NCI-H2227 (cell line): ENCODE measurements at regions not wholly inside any gene's neighbourhood (a gene's known extent, or its start where the extent isn't known, plus 50 kb on each side); places are given as distances from the start of the nearest gene placed in this dataset.
A peak's percentile ranks its signal among the peaks of the same experiment; 100 is the strongest.
"Not testable (repeated sequence)": the region's sequence is repeated elsewhere in the genome, so short reads cannot be mapped to it uniquely, and the experiment has no call there.

Experiments
- DNase-seq: peaks from one replicate; lab custom pipeline; 2025; ENCODE audit not compliant: unreplicated experiment; lab: John Stamatoyannopoulos, UW

GRCh38 chrX:858542-859078 is 228.0 kb downstream of the SHOX start:
- no peak for DNase-seq

DNA sequence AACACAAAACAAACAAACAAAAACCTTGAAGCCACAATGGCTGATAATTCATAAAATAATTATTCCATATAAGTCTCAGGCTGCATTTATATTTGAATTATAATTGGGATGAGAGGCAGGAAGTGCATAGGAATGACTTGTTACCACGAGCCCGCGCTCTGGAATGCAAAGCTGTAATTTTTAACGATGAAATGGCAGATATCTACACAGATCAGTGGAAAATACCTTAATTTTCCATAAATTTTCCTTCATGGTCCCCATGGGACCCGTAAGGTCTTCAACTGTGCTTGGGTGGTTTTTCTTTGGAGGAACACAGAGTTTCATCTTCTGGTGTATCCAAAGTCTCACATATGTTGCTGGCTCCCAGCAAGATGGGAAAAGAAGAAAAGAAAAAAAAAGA is 226.8 kb downstream of the SHOX start:
- no peak for DNase-seq

DNA sequence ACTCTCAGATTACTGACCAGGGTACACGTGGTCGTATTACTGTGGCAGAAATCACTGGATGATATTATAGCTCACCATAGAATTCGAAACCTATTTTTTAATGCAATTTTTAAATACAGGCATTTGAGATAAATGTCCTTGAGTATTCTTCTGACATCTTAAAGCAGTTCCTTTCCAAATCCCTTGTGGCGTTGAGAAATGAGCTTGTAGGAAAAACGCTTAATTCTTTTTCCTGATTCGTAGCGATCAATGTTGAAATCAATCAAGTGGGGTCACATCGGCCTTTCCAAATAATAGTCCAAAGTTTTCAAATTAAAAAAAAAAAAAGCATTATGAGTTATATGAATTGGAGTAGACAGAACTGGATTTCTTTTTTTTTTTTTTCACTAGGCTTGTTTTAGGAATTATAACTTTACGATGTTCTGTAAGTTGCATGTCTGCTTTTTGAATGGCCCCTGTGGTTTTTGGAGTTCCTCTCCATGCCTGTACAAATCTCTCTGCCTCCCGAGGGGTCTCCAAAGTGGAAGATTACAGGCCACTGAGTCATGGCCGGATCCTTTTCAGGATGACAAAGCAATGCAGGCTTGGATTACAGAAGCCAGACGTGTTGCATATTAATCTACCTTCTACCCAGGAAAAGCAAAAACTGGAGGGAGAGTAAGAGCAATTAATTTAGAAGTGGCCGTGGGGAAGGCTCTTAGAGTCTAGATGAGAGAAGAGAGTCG is 226.1 kb downstream of the SHOX start:
- no peak for DNase-seq

- DNase-seq: no peak
Observed at GRCh38 chrX:853304-853703, 222.7 kb downstream of the SHOX start.

GRCh38 chrX:850471-850916 is 219.9 kb downstream of the SHOX start:
- DNase-seq: no peak

- DNase-seq: no peak
Observed at GRCh38 chrX:848386-848785, 217.8 kb downstream of the SHOX start.

DNA sequence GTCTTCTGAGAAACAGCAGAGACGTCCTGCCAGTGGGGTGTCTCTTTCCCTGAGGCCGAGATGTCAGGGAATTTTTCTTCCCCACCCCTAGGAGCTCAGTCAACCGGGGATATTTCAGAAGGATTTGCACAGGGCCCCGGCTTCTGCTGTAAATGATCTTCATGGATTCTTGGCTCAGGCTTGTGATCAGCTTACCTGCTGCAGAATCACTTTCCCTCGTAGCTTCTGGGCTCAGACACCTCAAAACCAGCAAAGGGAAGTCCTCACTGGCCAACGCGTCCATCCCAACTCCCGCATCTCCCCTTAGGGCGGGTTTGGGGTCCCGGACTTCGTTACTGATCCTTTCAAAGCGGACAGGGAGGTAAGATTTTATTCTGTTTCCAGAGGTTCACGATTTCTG is 212.7 kb downstream of the SHOX start:
- DNase-seq: no peak

GRCh38 chrX:840556-840955 is 210.0 kb downstream of the SHOX start:
- DNase-seq: no peak

- DNase-seq: not testable (repeated sequence)
Observed at GRCh38 chrX:838666-839065, 208.1 kb downstream of the SHOX start.

DNA sequence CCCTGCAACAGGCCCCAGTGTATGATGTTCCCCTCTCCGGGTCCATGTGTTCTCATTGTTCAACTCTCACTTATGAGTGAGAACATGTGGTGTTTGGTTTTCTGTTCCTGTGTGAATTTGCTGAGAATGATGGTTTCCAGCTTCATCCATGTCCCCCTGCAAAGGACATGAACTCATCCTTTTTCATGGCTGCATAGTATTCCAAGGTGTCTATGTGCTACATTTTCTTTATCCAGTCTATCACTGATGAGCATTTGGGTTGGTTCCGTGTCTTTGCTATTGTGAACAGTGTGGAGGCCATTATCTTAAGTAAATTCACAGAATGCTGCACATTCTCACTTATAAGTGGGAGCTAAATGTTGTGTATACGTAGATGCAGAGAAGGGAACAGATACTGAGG is 205.3 kb downstream of the SHOX start:
- not testable (repeated sequence) for DNase-seq

GRCh38 chrX:830532-830931 is 199.9 kb downstream of the SHOX start:
- DNase-seq: no peak

GRCh38 chrX:829145-829544 is 198.6 kb downstream of the SHOX start:
- no peak for DNase-seq

DNA sequence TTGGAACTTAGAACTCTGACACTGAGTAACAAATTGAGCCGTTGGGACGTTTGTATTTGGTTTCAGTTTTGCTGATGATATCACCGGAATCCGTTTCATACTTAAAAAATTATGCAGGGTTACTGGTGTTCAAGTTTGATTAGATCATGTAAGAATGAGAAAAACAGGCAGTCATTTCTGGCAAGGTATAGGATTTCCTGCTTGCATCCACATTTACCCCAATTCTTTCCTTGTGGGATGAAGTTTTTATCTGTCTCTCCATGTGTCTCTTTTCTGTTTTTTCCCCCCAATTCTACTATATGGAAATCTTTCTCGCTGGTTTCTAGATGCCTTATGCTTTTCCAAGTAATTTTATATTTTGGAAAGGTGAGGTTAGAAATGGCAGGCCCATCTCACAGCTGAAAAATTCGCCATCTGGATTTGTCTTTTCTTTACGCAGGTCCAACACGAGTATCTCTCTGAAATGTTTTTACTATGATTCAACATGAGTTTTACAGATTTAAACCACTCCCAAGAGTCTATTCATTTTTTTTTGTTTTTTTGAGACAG is 197.9 kb downstream of the SHOX start:
- DNase-seq: no peak

DNA sequence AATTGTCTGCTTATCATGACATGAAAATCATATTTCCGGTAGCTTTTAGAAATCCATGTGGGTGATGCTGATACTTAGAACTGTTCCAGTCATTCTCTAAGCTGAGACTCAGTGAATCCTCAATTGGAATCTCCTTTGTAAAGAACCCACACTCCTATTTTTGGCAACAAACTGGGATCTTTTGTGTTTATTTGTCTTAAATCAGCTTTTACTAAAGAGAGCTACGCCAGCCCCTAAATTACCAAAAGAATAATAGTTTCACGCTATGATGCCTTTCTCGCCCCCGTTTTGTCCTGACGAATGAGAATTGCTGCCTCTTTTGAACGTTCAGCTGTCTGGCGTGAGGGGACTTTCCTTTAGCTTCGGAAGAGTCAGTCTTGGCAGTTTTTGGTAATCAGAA is 195.9 kb downstream of the SHOX start:
- no peak for DNase-seq

DNA sequence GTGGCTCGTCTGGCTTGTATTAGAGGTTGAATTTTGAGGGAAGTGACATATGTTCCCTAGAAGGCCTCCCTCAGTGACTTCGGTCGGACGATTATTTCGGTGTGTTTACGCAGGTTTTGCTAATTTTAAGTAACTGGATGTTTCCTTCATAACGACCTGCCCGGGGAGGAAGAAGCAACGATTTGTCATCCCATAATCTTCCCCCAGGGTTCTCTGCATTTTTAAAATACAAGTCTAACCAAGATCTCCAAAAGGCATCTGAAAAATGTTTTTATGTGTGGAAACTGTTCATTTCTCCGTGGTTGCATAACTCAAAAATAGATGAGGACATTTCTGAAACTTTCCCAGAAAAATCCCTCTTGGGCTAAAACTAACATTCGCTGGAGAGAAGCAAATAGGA is 195.4 kb downstream of the SHOX start:
- no peak for DNase-seq

DNA sequence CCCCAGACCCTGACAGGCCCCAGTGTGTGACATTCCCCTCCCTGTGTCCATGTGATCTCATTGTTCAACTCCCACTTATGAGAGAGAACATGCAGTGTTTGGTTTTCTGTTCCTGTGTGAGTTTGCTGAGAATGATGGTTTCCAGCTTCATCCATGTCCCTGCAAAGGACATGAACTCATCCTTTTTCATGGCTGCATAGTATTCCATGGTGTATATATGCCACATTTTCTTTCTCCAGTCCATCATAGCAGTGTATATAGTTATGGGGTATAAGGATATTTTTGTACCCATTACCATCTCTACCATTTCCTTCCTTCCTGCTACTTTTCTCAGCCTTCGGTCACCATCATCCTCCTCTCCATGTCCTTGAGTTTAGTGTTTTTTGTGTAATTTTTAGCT is 192.5 kb downstream of the SHOX start:
- not testable (repeated sequence) for DNase-seq

GRCh38 chrX:821327-822107 is 190.9 kb downstream of the SHOX start:
- DNase-seq: no peak

DNA sequence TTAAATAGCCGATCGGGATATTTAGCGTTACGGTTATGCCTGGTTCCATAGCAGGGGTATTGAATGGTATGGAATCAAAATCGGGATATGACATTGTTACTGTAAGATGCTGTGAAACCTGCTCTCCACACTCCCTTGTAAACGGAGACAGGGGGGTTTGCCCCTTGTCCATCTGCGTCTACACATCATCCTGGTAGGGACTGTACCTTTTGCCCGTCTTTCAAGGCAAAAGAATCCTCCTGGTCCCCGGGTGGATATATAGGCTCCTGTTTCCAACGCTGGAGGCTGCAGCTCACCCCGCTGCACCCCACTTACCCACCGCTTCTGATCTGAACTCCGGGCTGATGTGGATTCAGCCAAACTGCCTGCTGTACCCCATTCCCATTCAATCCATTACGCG is 189.1 kb downstream of the SHOX start:
- DNase-seq: no peak

DNA sequence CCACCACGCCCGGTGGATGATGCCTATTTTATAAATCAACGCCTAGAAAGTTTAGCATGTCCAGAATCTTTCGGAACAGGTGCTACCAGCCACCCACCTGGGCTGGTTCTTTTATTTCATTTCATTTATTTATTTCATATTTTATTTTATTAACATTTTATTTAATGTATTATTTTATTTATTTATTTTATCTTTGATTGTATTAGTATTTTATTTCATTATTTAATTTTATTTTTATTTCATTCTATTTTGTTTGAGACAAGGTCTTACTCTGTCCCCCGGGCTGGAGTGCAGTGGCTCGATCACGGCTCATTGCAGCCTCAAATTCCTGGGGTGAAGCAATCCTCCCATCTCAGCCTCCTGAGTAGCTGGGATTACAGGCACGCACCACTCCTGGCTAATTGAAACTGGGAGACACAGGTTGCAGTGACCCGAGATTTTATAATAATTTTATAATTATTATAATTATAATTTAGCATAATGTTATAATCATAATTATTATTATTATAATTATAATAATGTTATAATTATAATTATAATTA is 187.2 kb downstream of the SHOX start:
- DNase-seq: peak; percentile 6

DNA sequence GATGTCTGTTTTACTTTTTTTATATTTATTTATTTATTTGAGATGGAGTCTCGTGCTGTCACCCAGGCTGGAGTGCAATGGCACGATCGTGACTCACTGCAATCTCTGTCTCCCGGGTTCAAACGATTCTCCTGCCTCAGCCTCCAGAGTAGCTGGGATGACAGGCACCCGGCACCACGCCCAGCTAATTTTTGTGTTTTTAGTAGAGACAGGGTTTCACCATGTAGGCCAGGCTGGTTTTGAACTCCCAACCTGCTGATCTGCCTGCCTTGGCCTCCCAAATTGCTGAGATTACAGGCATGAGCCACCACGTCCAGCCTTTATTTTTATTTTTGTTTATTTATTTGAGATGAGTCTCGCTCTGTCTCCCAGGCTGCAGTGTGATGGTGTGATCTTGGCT is 186.6 kb downstream of the SHOX start:
- not testable (repeated sequence) for DNase-seq

DNA sequence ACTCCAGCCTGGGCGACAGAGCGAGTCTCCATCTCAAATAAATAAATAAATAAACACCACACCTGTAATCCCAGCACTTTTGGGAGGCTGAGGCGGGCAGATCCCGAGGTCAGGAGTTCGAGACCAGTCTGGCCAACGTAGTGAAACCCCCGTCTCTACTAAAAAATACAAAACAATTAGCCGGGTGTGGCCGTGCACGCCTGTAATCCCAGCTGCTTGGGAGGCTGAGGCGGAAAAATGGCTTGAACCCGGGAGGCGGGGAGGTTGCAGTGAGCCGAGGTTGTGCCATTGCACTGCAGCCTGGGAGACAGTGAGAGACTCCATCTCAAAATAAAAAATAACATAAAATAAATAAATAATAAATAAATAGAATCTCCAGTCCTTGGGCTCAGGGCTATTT is 185.8 kb downstream of the SHOX start:
- DNase-seq: no peak

GRCh38 chrX:810186-810585 is 179.6 kb downstream of the SHOX start:
- DNase-seq: no peak
